HEK293 (cell line): ENCODE measurements at regions not wholly inside any gene's neighbourhood (a gene's known extent, or its start where the extent isn't known, plus 50 kb on each side); places are given as distances from the start of the nearest gene placed in this dataset.

Experiments
- CTCF ChIP-seq: fragments of 450-650 bp; formaldehyde crosslinking; IDR thresholded peaks from 2 replicates; pipeline ENCODE4 v1.5.1; 2016; ENCODE audit warnings: missing biosample characterization, missing genetic modification characterization
- KLF8 ChIP-seq: fragments of 450-650 bp; formaldehyde crosslinking; IDR thresholded peaks from 2 replicates; pipeline ENCODE4 v1.5.1; 2016; ENCODE audit warnings: missing biosample characterization, missing genetic modification characterization
- MEIS1 ChIP-seq: sonication (generic); formaldehyde crosslinking; IDR thresholded peaks from 2 replicates; pipeline ENCODE4 v1.8.1; 2022; ENCODE audit warnings: missing genetic modification reagents, mild to moderate bottlenecking, borderline replicate concordance
- ZBTB20 ChIP-seq: fragments of 450-650 bp; formaldehyde crosslinking; IDR thresholded peaks from 2 replicates; pipeline ENCODE4 v1.5.1; 2016; ENCODE audit warnings: missing biosample characterization, missing genetic modification characterization
- ZNF146 ChIP-seq: fragments of 450-650 bp; formaldehyde crosslinking; IDR thresholded peaks from 2 replicates; pipeline ENCODE4 v1.5.1; 2016; ENCODE audit warnings: missing biosample characterization, missing genetic modification characterization
- TF ChIP-seq, protein P1 (sequence below): fragments of 450-650 bp; IDR thresholded peaks from 2 replicates; pipeline ENCODE4 v1.5.1; 2018; ENCODE audit warnings: missing biosample characterization, mild to moderate bottlenecking, missing genetic modification characterization

DNA sequence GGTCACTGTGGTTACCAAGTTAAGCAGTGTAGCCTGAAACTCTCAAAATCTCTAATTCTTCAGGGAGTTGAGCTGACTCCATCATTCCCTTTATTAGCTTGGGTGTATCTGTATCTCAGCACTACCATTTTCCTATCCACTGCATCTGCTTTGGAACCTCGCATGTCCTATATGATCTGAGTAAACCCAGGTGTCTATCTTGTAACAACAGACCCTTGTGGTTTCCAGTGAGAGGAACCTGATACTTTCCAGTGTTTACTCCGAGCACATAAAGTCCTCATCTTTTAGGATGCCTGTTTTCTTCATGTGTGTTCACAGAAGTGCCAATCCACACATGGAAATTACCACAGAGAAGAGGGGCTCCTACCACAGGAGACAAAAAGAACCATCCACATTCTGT lies 650.4 kb downstream of the LMO4 start:
- TF ChIP-seq KLF8 (tag by site-specific recombination), result no peak
- TF ChIP-seq CTCF (tag by site-specific recombination), result no peak
- no peak for TF ChIP-seq ZBTB20 (tag by site-specific recombination)
- no peak for TF ChIP-seq MEIS1 (CRISPR knock-in tag)
- TF ChIP-seq, protein P1, sequence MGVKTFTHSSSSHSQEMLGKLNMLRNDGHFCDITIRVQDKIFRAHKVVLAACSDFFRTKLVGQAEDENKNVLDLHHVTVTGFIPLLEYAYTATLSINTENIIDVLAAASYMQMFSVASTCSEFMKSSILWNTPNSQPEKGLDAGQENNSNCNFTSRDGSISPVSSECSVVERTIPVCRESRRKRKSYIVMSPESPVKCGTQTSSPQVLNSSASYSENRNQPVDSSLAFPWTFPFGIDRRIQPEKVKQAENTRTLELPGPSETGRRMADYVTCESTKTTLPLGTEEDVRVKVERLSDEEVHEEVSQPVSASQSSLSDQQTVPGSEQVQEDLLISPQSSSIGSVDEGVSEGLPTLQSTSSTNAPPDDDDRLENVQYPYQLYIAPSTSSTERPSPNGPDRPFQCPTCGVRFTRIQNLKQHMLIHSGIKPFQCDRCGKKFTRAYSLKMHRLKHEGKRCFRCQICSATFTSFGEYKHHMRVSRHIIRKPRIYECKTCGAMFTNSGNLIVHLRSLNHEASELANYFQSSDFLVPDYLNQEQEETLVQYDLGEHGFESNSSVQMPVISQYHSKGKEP (tag by site-specific recombination), result no peak
- TF ChIP-seq ZNF146 (tag by site-specific recombination), result no peak
